IPS DF 19.7 (cell line): ENCODE measurements at regions not wholly inside any gene's neighbourhood (a gene's known extent, or its start where the extent isn't known, plus 50 kb on each side); places are given as distances from the start of the nearest gene placed in this dataset.
"Not testable (repeated sequence)": the region's sequence is repeated elsewhere in the genome, so short reads cannot be mapped to it uniquely, and the experiment has no call there.

Experiments used
- DNase-seq: peaks from one replicate; pipeline ENCODE4 v3.0.0-alpha.2; 2013; ENCODE audit warnings: low read depth, low spot score

DNA sequence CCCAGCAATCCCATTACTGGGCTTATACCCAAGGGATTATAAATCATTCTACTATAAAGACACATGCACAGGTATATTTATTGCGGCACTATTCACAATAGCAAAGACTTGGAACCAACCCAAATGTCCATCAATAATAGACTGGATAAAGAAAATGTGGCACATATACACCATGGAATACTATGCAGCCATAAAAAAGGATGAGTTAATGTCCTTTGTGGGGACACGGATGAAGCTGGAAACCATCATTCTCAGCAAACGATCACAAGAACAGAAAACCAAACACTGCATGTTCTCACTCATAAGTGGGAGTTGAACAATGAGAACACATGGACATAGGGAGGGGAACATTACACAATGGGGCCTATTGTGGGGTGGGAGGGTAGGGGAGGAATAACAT is 224.4 kb upstream of the SERP2 start:
- not testable (repeated sequence) for DNase-seq

DNA sequence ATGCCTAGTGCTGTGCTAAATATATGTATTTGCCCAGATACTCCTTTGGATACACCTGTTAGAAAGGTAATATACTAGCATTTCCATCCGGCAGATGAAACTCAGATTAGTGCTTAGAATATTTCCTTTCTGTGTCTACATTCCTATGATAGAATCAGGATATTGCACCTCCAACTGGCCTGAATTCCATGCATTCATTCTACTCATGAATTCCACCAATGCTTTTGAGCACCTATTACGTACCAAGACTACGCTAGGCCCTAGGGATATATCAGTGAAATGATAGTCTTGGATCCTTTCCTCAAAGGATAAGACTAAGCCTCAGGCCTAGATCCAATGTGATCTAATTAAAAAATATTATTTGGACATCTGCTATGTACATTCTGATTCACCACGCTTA is 223.8 kb upstream of the SERP2 start:
- no peak for DNase-seq

DNA sequence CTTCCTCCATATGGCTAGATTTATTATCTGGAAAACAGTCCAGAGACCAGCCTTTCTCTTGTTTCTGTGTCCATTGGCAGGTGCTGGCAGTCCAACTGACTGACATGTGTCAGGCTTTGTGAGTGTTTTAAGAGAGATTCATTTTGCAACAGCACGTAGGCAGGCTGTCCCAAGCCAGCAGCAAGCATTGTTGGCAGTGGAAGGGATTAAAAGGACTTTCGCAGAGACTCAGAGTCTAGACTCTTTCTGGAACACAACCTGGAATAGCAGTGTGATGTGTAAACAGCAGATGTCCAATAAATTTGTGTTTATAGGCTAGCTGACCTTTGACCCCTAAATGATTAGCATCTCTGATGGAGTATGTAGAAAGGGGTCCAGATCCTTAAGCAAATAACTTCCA is 222.2 kb upstream of the SERP2 start:
- no peak for DNase-seq

DNA sequence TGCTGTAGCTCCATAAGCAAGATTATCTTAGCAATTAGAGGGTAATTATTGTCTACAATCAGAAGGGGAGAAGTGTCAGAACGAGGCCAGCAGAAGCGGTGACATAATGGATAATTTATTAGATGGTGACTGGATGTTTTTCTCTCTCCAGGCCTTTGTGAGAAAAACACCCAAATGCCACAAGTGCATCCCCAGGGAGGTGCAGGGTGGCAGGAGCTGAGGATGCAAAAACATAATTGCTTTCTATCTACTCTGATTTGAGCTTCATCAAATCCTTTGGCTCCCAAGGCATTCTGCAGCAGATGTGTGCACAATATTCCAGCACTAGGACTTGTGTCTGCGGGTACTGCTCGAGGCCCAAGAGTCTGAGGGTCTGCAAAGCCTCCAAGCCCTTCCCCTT is 220.1 kb upstream of the SERP2 start:
- no peak for DNase-seq

DNA sequence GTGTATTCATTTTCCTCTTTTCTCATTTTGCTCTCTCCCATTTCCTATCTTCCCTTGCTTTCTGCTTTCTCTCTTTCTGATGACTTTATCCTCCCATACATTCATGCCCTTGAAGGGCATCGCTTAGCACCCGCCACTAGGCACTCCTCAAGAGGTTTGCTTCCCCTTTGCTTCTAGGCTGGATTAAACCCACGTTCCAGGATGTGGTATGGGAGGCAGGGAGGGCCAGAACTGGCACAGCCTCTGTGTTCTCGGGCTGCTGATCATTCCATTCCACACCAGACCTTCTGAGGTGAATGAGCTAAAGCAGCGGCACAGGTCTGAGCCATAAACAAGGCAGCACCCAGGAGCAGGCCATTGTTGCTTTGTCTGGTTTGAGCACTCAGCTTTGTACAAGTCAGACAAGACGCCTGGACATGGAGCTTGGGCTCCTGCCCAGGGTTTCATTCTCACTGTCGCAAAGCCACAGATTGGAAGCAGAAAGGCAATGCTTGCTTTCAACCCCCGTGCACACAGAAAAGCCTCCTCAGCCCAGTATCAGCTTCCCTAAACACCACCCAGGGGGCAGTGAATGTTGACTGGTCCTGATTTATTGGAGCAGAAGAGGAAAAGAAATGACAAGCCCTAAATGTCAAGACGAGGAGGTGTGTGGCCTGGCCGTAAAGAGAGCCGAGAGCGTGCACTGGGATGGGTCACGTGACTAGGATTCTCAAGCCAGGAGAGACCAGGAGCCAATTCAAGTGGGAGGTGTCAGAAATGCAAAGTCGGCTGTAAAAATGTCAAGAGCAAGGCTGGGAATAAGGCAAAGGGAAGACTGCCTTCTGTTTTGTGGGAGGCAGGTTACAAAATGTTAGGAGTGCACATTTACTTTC is 218.0 kb upstream of the SERP2 start:
- DNase-seq, result no peak

DNA sequence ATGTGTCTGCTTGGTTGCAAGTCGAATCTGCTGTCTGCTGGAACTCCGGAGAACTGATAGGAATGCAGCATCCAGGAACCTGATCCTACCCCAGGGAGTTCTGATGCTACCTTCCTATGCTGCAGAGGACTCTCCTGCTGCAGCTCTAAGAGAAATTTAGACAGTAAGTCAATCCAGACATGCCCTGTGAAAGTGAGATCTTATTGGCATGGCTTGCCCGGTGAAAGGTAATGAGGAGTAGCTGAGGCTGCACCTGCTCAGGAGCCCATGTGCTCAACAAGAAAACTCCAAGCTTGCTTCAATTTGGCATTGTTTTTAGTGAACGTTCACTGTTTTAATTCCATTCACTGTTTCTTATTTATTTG is 217.3 kb upstream of the SERP2 start:
- DNase-seq, result no peak

DNA sequence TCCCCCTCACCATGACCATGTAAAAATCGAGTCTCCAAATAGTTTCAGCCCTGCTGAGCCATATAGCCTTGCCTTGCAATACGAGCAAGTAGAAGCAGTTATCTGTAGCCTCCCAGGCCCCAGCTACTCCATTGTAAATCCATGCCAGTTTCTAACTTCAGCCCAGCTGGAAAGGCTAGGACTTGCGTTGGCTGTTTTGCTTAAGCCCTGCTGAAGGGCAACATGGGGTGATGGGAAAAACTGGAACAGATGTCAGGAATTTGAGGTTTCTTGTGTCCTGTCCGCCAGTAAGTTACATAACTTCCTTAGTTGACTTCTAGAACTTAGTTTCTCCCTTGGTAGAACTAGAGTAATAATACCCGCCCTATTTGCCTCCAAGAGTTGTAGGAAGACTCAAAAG is 216.0 kb upstream of the SERP2 start:
- no peak for DNase-seq

DNA sequence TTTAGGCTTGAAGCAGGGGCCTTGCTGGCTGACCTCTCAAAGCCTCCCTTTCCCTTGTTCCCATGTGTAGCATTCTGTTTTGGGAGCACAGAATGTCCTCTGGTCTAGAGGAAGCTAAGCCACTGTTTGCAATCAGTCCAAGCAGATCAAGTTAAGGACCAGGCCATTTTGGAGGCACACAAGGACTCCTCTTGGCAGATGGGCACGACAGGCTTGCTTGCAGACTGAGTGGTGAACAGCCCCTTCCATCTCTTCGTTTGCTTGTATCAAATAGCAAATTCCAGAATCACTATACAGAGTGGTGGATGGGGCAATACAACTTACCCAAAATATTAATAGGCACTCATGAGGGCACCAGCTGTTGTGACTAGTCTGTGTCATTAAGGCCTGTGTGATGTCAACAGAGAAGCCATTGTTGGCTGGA is 215.5 kb upstream of the SERP2 start:
- no peak for DNase-seq

DNA sequence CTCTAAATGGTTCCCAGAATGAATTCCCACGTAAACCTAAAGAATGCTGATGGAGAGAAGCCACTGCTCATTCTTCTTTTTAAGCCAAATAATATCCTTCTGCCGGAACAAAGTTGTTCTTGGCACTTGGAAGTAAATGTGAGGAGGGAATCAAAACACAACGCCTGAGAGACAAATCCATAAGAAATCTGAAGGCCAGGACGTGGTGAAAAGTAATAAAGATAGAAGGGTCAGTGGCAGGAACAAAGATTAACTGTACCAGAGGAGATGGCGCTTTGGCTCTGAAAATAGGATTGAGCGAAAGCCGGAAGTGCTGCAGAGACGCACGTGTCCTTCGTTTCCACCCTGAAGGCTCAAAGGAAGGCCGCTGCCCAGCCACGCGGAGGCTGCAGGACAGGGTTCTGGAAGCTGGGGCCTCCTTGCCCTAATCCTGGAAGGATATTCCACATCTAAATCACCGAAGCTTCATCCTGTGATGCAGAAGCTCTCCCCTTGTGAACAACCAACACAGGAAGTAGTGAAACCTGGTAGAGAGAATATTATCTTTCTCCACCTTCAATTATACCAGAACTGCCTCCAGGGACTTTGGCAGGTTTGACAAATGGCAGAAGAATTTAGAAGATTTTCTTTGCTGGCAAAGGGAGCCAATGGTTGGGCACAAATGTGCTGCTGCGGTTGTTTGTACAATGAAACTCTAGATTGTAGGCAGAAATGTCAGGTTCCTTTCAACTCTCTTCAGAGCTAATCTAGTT is 214.6 kb upstream of the SERP2 start:
- no peak for DNase-seq

DNA sequence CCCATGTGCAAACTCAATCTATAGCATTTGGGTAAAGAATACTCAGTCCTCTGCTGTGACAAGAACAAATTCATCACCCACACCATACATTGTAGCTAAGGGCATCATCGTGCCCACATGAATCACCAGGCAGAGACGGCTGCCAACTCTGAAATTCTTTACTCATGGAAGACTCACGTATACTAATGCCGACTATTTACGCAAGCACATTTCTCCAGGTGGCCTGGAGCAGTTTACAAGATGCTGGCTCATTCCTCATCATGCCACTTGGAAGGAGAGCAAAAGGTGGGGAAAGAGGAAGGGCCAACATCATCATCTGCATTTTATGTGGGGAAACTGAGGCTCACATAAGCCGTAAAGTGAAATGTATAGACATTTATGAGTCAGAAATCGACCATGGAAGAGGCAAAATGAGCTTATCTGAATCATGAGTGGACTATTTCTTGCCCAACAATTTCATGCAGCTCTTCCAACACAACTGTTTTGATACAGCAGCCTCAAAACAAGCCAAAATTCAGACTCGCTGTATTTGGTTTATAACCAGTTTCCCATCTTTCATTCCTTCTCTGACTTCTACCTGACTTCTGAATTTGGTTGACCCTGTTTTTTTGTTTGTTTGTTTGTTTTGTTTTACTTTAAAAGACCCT is 213.9 kb upstream of the SERP2 start:
- DNase-seq, result no peak

DNA sequence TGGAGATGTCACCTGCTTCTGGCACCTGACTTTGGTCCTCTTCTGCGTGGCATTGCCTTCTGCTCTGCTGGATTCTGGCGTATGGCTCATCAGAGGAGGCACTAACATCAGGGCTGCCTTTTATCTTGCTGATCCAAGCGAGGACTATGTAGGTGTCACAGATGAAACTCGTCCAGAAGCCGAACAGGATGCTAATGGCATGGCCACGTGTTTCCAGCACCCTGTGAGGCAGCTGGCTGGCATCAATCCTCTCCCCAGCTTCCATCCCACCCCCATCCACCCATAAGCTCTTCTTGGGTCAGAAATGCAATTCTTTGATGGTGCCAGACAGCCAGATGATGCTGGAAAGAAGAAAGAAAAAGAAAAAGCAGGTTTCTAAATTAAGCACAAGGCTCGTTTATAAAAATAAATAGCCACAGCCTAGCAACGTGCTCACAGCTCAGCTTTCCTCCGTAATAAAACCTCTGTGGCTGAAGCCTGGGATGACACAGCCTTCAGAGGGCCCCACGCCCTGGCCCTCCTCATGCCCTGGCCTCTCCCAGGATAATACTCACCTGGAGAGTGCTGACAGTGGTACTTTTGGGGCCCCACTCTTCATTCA is 212.9 kb upstream of the SERP2 start:
- no peak for DNase-seq

DNA sequence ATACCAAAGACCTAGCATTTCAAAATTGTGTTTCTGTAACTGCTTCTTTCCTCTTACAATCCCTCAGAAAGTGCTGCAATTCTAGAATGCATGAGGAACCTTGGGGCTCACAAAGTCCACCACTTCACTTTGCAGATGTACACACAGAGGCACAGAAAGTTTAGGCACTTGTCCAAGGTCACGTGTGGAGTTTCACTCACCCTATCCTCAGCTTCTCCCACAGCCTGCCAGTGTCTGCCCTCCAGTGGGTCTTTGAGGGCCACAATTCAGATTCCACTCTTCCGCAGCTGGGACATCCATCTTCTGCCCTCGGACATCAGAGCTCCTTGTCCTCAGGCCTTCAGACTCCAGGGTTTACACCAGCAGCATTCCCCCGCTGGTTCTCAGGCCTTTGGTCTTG is 210.5 kb upstream of the SERP2 start:
- DNase-seq, result no peak

DNA sequence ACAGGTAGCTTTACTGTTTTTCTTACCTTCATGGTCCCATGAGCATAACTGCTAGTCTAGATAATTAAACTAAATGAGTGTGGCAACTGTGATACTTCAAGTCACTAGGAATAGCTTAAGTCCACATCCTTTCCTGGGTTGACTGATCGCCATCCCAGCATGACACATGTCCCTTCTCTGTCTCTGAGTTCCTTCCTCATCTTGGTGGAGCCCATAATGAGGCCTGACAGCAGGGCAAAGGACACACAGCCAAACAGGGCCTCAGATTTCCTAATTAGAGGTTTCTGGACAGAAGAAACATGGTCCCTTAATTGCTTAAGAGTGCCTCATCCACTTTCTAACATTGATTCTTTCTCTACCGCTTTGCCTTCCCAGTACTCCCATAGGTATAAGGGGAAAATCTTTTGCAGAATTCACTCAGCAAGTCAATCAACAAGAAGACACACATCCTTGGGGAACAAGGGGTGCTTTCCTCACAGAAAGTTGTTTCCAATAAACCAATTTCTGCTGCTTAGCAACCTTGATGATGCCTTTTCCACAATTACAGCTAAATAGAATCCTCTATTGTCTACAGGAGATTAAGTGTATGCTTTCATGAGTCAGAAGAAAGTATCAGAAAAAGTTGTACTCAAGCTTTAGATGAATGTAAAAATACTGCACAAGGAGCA is 208.3 kb upstream of the SERP2 start:
- DNase-seq, result no peak

DNA sequence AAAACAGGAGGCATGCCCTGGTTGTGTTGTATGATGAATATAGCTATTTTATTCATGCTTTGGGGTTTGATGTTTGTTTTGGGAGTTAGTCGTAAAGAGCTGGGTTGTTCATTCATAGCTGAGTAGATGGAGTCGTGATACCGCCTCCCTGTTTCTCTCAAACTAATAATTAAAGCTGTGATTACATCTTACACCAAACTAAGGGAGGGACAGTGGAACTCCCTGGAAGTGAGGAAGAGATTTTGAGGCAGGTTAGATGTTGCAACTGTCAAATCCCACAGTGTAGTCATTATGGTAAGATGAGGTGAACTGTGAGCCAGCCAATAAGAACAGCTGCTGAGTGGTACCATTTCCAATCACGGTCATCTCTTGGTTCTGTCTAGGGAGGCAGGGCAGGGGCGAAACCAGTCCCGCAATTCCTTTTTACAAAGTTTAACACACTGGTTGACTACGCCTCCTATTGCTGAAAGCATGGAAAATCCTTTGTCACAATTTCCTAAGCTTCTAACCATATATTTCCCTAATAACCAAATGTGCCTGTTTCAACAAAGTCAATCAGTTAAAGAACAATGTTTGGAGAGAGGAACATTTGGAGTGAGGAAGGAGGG is 207.6 kb upstream of the SERP2 start:
- no peak for DNase-seq

DNA sequence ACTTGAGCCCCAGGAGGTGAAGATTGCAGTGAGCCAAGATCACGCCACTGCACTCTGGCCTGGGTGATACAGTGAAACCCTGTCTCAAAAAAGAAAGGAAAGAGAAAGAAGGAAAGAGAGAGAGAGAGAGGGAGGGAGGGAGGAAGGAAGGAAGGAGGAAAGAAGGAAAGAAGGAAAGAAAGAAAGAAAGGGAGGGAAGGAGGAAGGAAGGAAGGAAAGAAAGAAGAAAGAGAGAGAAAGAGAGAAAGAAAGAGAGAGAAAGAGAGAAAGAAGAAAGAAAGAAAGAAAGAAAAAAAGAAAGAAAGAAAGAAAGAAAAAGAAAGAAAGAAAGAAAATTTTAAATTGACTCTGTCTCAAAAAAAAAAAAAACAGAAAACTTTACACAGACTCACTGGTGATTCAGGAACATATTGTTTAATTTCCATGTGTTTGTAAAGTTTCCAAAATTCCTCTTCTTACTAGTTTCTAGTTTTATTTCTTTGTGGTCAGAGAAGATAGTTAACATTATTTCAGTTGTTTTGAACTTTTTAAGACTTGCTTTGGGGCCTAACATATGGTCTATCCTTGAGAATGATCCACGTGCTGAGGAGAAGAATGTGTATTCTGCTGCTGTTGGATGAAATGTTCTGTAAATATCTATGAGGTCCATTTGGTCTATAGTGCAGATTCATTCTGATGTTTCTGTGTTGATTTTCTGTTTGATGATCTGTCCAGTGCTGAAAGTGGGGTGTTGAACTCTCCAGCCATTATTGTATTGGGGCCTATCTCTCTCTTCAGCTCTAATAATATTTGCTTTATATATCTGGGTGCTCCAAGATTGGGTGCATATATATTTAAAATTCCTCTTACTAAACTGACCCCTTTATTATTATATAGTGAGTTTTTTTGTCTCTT is 204.4 kb upstream of the SERP2 start:
- no peak for DNase-seq

DNA sequence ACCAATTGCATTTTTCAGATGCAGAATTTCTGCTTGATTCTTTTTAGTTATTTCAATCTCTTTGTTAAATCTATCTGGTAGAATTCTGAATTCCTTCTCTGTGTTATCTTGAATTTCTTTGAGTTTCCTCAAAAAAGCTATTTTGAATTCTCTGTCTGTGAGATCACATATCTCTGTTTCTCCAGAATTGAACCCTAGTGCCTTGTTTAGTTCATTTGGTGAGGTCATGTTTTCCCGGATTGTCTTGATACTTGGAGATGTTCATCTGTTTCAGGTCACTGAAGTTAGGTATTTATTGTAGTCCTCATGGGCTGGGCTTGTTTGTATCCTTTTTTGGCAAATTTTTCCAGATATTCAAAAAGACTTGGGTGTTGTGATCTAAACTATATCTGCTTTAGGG is 202.9 kb upstream of the SERP2 start:
- DNase-seq, result no peak

DNA sequence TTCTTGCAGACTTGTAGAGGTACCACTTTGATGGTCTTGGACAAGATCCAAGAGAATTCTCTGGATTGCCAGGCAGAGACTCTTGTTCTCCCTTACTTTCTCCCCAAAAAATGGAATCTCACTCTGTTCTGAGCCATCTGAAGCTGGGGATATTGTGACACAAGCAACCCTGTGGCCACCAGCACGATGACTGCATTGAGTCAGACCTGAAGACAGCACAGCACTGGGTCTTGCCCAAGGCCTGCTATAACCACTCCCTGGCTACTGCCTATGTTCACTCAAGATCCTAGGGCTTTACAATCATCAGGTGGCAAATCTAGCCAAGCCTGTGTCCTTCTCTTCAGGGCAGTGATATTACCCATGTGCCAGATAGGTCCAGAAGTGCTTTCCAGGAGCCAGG is 202.5 kb upstream of the SERP2 start:
- DNase-seq, result no peak

DNA sequence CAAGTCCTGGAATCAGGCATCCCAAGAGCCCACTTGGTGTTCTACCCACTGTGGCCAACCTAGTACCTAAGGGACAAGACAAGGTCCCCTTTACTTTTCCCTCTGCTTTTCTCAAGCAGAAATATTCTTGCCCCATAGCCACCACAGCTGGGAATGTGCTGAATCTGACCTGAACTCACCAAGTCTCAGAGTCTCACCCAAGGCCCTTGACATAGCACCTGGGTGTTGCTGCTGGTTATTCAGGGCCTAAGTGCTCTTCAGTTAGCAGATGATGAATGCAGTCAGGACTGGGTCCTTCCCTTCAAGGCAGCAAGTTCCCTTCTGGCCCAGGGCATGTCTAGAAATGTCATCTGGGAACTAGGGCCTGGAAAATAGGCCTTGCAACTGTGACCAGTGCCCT is 201.8 kb upstream of the SERP2 start:
- DNase-seq, result no peak

DNA sequence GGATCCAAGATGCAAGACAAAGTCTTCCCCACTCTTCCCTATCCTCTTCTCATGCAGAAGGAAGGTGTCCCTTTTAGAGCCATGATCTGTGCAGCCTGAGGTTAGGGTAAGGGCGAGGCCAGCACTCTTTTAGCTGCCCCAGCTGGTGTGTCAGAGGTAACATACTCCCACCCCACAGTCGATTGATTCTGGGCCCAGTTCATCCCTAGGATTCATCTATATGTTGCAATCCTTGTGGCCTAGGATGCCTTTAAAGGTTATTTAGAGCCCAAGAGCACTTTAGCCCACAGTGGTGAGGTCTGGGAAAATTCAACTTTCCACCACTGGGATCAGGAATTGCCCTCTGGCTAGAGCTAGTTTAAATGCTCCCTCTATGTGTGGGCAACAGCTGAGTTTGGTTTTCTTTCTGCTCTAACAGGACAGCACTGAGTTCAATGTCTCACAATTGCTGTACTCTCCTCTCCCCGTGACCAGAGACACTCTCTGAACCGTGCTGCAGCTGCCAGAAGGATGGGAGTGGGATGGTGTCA is 201.3 kb upstream of the SERP2 start:
- no peak for DNase-seq
